DOHH2 (cell line): ENCODE measurements at regions not wholly inside any gene's neighbourhood (a gene's known extent, or its start where the extent isn't known, plus 50 kb on each side); places are given as distances from the start of the nearest gene placed in this dataset.

Experiments used
- EZH2phosphoT487 ChIP-seq: fragments of 200-600 bp; sonication (generic); IDR thresholded peaks from 2 replicates; pipeline ENCODE4 v1.6.1; 2017; ENCODE audit warnings: borderline replicate concordance, mild to moderate bottlenecking, antibody characterized with exemption, low read length, moderate library complexity, mixed read lengths
- TF ChIP-seq, protein P1 (sequence below): fragments of 200-600 bp; sonication (generic); IDR thresholded peaks from one replicate; pipeline ENCODE4 v1.5.1; 2014; ENCODE audit warnings: antibody characterized with exemption, mild to moderate bottlenecking, low read depth, low read length; ENCODE audit not compliant: poor library complexity, severe bottlenecking

DNA sequence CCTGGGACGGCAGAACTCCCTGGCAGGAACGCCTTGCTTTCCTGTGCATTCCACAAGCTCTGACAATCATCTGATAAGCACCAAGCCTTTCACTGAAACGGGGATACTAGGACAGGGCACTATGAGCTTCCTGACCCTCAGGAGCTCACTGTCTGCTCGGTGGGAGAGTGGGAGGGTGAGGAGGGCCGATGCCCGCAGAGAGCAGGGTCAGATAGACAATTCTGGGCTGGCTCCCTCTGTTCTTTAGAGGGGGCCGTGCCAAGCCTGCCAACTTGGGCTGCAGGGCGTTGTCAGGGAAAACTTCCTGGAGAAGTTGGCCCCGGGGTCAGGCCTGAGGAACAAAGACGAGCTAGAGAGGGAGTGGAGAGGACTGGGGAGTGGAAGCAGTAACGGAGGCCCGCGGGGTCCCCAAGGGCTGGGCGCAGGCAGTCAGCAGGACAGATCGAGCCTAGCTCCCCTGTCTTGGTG lies 82.0 kb downstream of the CTAGE1 start:
- TF ChIP-seq, protein P1, sequence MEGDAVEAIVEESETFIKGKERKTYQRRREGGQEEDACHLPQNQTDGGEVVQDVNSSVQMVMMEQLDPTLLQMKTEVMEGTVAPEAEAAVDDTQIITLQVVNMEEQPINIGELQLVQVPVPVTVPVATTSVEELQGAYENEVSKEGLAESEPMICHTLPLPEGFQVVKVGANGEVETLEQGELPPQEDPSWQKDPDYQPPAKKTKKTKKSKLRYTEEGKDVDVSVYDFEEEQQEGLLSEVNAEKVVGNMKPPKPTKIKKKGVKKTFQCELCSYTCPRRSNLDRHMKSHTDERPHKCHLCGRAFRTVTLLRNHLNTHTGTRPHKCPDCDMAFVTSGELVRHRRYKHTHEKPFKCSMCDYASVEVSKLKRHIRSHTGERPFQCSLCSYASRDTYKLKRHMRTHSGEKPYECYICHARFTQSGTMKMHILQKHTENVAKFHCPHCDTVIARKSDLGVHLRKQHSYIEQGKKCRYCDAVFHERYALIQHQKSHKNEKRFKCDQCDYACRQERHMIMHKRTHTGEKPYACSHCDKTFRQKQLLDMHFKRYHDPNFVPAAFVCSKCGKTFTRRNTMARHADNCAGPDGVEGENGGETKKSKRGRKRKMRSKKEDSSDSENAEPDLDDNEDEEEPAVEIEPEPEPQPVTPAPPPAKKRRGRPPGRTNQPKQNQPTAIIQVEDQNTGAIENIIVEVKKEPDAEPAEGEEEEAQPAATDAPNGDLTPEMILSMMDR, result no peak
- TF ChIP-seq EZH2phosphoT487, result no peak
